ENCODE measurements at regions not wholly inside any gene's neighbourhood (a gene's known extent, or its start where the extent isn't known, plus 50 kb on each side); places are given as distances from the start of the nearest gene placed in this dataset.

GRCh38 chr11:23585416-23586104 is 725.3 kb upstream of the CCDC179 start:
- no peak overlapping the region for H3K4me3 ChIP-seq (ENCODE audit: control insufficient read depth, low read depth, low read length)
- DNase-seq (ENCODE audit: low read depth) = no peak
- TF ChIP-seq CTCF (IDR thresholded peaks at IDR 0.05; ENCODE audit: control insufficient read depth, insufficient read depth, low read depth, low read length, missing control alignments) = no peak

GRCh38 chr11:23586173-23586572 is 725.9 kb upstream of the CCDC179 start:
- no peak for DNase-seq (ENCODE audit: low read depth)
- no peak for TF ChIP-seq CTCF (IDR thresholded peaks at IDR 0.05; ENCODE audit: control insufficient read depth, insufficient read depth, low read depth, low read length, missing control alignments)
- no peak overlapping the region for H3K4me3 ChIP-seq (ENCODE audit: control insufficient read depth, low read depth, low read length)

GRCh38 chr11:23590596-23591308 is 730.5 kb upstream of the CCDC179 start:
- no peak for TF ChIP-seq CTCF (IDR thresholded peaks at IDR 0.05; ENCODE audit: control insufficient read depth, insufficient read depth, low read depth, low read length, missing control alignments)
- DNase-seq (ENCODE audit: low read depth) = no peak
- H3K4me3 ChIP-seq (ENCODE audit: control insufficient read depth, low read depth, low read length) = no peak overlapping the region

- no peak for DNase-seq (ENCODE audit: low read depth)
- TF ChIP-seq CTCF (IDR thresholded peaks at IDR 0.05; ENCODE audit: control insufficient read depth, insufficient read depth, low read depth, low read length, missing control alignments) = no peak
- no peak overlapping the region for H3K4me3 ChIP-seq (ENCODE audit: control insufficient read depth, low read depth, low read length)
These were observed 734.5 kb upstream of the CCDC179 start for GRCh38 chr11:23594755-23595154.

GRCh38 chr11:23604966-23605365 is 744.7 kb upstream of the CCDC179 start:
- no peak for DNase-seq (ENCODE audit: low read depth)
- H3K4me3 ChIP-seq (ENCODE audit: control insufficient read depth, low read depth, low read length) = no peak overlapping the region
- no peak for TF ChIP-seq CTCF (IDR thresholded peaks at IDR 0.05; ENCODE audit: control insufficient read depth, insufficient read depth, low read depth, low read length, missing control alignments)

- no peak for DNase-seq (ENCODE audit: low read depth)
- no peak overlapping the region for H3K4me3 ChIP-seq (ENCODE audit: control insufficient read depth, low read depth, low read length)
- no peak for TF ChIP-seq CTCF (IDR thresholded peaks at IDR 0.05; ENCODE audit: control insufficient read depth, insufficient read depth, low read depth, low read length, missing control alignments)
These were observed 745.9 kb upstream of the CCDC179 start for GRCh38 chr11:23606191-23606590.

Measured in AG09309 (cell line).